Tibial nerve (tissue), 4 donors: ENCODE measurements at regions not wholly inside any gene's neighbourhood (a gene's known extent, or its start where the extent isn't known, plus 50 kb on each side); places are given as distances from the start of the nearest gene placed in this dataset.

Experiments
- DNase-seq, 2 donors: peaks; one replicate each; pipeline ENCODE4 v3.0.0-alpha.2; 2019; ENCODE audit warnings: low spot score in 2 of 2
- H3K27ac ChIP-seq, 4 donors: fragments of 200-600 bp; sonication (generic) in 3 of 4; one replicate each; pipeline ENCODE4 v1.5.1; 2017 to 2019; ENCODE audit warnings: mild to moderate bottlenecking in 1 of 4
- H3K27me3 ChIP-seq, 2 donors: fragments of 200-600 bp; sonication (generic) in 1 of 2; one replicate each; pipeline versions ENCODE4 v1.5.1 to v1.6.0; 2017 to 2019
- H3K36me3 ChIP-seq, 3 donors: fragments of 200-600 bp; sonication (generic); one replicate each; pipeline ENCODE4 v1.5.1; 2018 to 2019
- H3K4me1 ChIP-seq, 4 donors: fragments of 200-600 bp; sonication (generic) in 3 of 4; one replicate each; pipeline ENCODE4 v1.5.1; 2017 to 2019
- H3K4me3 ChIP-seq, 4 donors: fragments of 200-600 bp; sonication (generic) in 3 of 4; one replicate each; pipeline ENCODE4 v1.5.1; 2017 to 2019; ENCODE audit warnings: mild to moderate bottlenecking in 1 of 4, moderate library complexity in 1 of 4
- H3K9me3 ChIP-seq, 4 donors: fragments of 200-600 bp; sonication (generic) in 3 of 4; one replicate each; pipeline ENCODE4 v1.5.1; 2017 to 2019
- CTCF ChIP-seq, 5 experiments: fragments of 200-600 bp in 3 of 5; fragments of 450-650 bp in 2 of 5; sonication (generic) in 3 of 5; IDR thresholded peaks; one replicate each; pipeline ENCODE4 v1.5.1; 2016 to 2019; ENCODE audit warnings: antibody characterized with exemption in 5 of 5, mild to moderate bottlenecking in 3 of 5, moderate library complexity in 2 of 5
- EP300 ChIP-seq, 2 donors: sonication (generic); formaldehyde crosslinking; IDR thresholded peaks; one replicate each; pipeline ENCODE4 v1.6.1; 2017; ENCODE audit warnings: antibody characterized with exemption in 2 of 2, mild to moderate bottlenecking in 1 of 2
- POLR2A ChIP-seq, 2 donors: fragments of 450-650 bp; IDR thresholded peaks; one replicate each; pipeline ENCODE4 v1.6.1; 2017; ENCODE audit warnings: antibody characterized with exemption in 2 of 2, mild to moderate bottlenecking in 2 of 2, moderate library complexity in 2 of 2
- WGBS, 2 donors: methylation state at CpG; one replicate each; pipeline ENCODE4 v1.1.5; 2018; 5-methylcytosine and 5-hydroxymethylcytosine counted together

GRCh38 chr9:102844716-102845115, 150.4 kb upstream of the CYLC2 start:
- Histone ChIP-seq H3K4me1 (no peaks in the 10 kb centered on the region), H3K9me3 (no peaks in the 10 kb centered on the region), H3K36me3 (no peaks in the 10 kb centered on the region), H3K4me3 (no peak overlapping the region), H3K27me3 (no peaks in the 10 kb centered on the region), H3K27ac (no peak overlapping the region)
- WGBS, 2 donors = 84 to 87% methylated on average over 2 of the region's 2 CpGs
- TF ChIP-seq POLR2A (IDR thresholded peaks at IDR 0.05) = no peak
- DNase-seq = no peak

GRCh38 chr9:102842423-102842822, 152.7 kb upstream of the CYLC2 start:
- DNase-seq = no peak
- TF ChIP-seq CTCF (IDR thresholded peaks at IDR 0.05) (no peak), POLR2A (IDR thresholded peaks at IDR 0.05) (no peak), EP300 (IDR thresholded peaks at IDR 0.05) (no peak)
- no peak overlapping the region for H3K27ac ChIP-seq
- no peaks in the 10 kb centered on the region for H3K4me1 ChIP-seq
- H3K4me3 ChIP-seq = no peak overlapping the region
- H3K27me3 ChIP-seq = no peaks in the 10 kb centered on the region
- H3K36me3 ChIP-seq = no peaks in the 10 kb centered on the region
- 79 to 89% methylated on average over 2 of the region's 2 CpGs for WGBS, 2 donors
- H3K9me3 ChIP-seq = no peaks in the 10 kb centered on the region

- H3K27ac ChIP-seq = no peak overlapping the region
- H3K4me3 ChIP-seq = no peak overlapping the region
- no peak for TF ChIP-seq EP300 (IDR thresholded peaks at IDR 0.05)
- no peak for TF ChIP-seq CTCF (IDR thresholded peaks at IDR 0.05)
- no peak for TF ChIP-seq POLR2A (IDR thresholded peaks at IDR 0.05)
- no peaks in the 10 kb centered on the region for H3K27me3 ChIP-seq
- H3K36me3 ChIP-seq = no peaks in the 10 kb centered on the region
- no peaks in the 10 kb centered on the region for H3K4me1 ChIP-seq
- H3K9me3 ChIP-seq = no peaks in the 10 kb centered on the region
- DNase-seq = no peak
- WGBS, 2 donors = 63 to 74% methylated on average over 2 of the region's 2 CpGs
Measured at GRCh38 chr9:102841376-102841775, 153.8 kb upstream of the CYLC2 start.

- Histone ChIP-seq H3K36me3 (no peaks in the 10 kb centered on the region), H3K27ac (no peak overlapping the region), H3K4me3 (no peak overlapping the region), H3K9me3 (no peaks in the 10 kb centered on the region), H3K4me1 (no peaks in the 10 kb centered on the region), H3K27me3 (no peaks in the 10 kb centered on the region)
- DNase-seq = no peak
- 89 to 93% methylated on average over 3 of the region's 3 CpGs for WGBS, 2 donors
- TF ChIP-seq POLR2A (IDR thresholded peaks at IDR 0.05) (no peak), EP300 (IDR thresholded peaks at IDR 0.05) (no peak), CTCF (IDR thresholded peaks at IDR 0.05) (no peak)
Measured at GRCh38 chr9:102840335-102840734, 154.8 kb upstream of the CYLC2 start.

GRCh38 chr9:102832814-102833213, 162.3 kb upstream of the CYLC2 start:
- Histone ChIP-seq H3K4me3 (no peak overlapping the region), H3K27me3 (no peaks in the 10 kb centered on the region), H3K36me3 (no peaks in the 10 kb centered on the region), H3K9me3 (no peaks in the 10 kb centered on the region), H3K4me1 (no peaks in the 10 kb centered on the region), H3K27ac (no peak overlapping the region)
- DNase-seq = no peak
- TF ChIP-seq EP300 (IDR thresholded peaks at IDR 0.05) (no peak), CTCF (IDR thresholded peaks at IDR 0.05) (no peak), POLR2A (IDR thresholded peaks at IDR 0.05) (no peak)
- WGBS, 2 donors = 82 to 88% methylated on average over 3 of the region's 3 CpGs

GRCh38 chr9:102796244-102796643, 198.9 kb upstream of the CYLC2 start:
- peaks cover 0 to 3% (median 0%) of the 10 kb centered on the region in 4 donors for H3K9me3 ChIP-seq
- H3K27me3 ChIP-seq = no peaks in the 10 kb centered on the region
- no peaks in the 10 kb centered on the region for H3K36me3 ChIP-seq
- no peak overlapping the region for H3K27ac ChIP-seq
- no peak for TF ChIP-seq POLR2A (IDR thresholded peaks at IDR 0.05)
- TF ChIP-seq CTCF (IDR thresholded peaks at IDR 0.05) = no peak
- no peak for TF ChIP-seq EP300 (IDR thresholded peaks at IDR 0.05)
- no peaks in the 10 kb centered on the region for H3K4me1 ChIP-seq
- H3K4me3 ChIP-seq = no peak overlapping the region
- DNase-seq = no peak
- WGBS, 2 donors = 62 to 73% methylated on average over 5 of the region's 5 CpGs
